Medulla oblongata (tissue), 1 donor: ENCODE measurements at regions not wholly inside any gene's neighbourhood (a gene's known extent, or its start where the extent isn't known, plus 50 kb on each side); places are given as distances from the start of the nearest gene placed in this dataset.
A peak's percentile ranks its signal among the peaks of the same experiment; 100 is the strongest.

Experiments
- DNase-seq: peaks from one replicate; pipeline ENCODE4 v3.0.0-alpha.2; 2015; ENCODE audit errors: extremely low spot score

- no peak for DNase-seq
These were observed 361.4 kb downstream of the EFNB2 start for GRCh38 chr13:106173891-106174610.

GRCh38 chr13:106173346-106173745, 362.1 kb downstream of the EFNB2 start:
- no peak for DNase-seq

- DNase-seq = no peak
These were observed 363.1 kb downstream of the EFNB2 start for GRCh38 chr13:106172176-106172905.

- DNase-seq = no peak
These were observed 372.0 kb downstream of the EFNB2 start for GRCh38 chr13:106163426-106163825.

- no peak for DNase-seq
These were observed 374.3 kb downstream of the EFNB2 start for GRCh38 chr13:106161146-106161545.

GRCh38 chr13:106159295-106160195, 375.9 kb downstream of the EFNB2 start:
- DNase-seq = no peak

GRCh38 chr13:106156468-106156867, 379.0 kb downstream of the EFNB2 start:
- DNase-seq = no peak

GRCh38 chr13:106155411-106155810, 380.1 kb downstream of the EFNB2 start:
- DNase-seq = no peak

GRCh38 chr13:106153876-106154275, 381.6 kb downstream of the EFNB2 start:
- DNase-seq = no peak

- no peak for DNase-seq
These were observed 382.4 kb downstream of the EFNB2 start for GRCh38 chr13:106153041-106153440.

- no peak for DNase-seq
These were observed 383.4 kb downstream of the EFNB2 start for GRCh38 chr13:106152047-106152446.

GRCh38 chr13:106151056-106151699, 384.3 kb downstream of the EFNB2 start:
- DNase-seq = no peak

GRCh38 chr13:106145997-106146864, 389.2 kb downstream of the EFNB2 start:
- DNase-seq = peak; percentile 12

- DNase-seq = no peak
These were observed 390.4 kb downstream of the EFNB2 start for GRCh38 chr13:106145070-106145469.

GRCh38 chr13:106143930-106144709, 391.3 kb downstream of the EFNB2 start:
- no peak for DNase-seq

GRCh38 chr13:106143392-106143791, 392.1 kb downstream of the EFNB2 start:
- DNase-seq = no peak

GRCh38 chr13:106140476-106140875, 395.0 kb downstream of the EFNB2 start:
- no peak for DNase-seq

GRCh38 chr13:106139942-106140341, 395.5 kb downstream of the EFNB2 start:
- no peak for DNase-seq

- no peak for DNase-seq
These were observed 396.1 kb downstream of the EFNB2 start for GRCh38 chr13:106139377-106139776.

GRCh38 chr13:106138620-106139019, 396.8 kb downstream of the EFNB2 start:
- DNase-seq = no peak
